GM19351 (cell line): ENCODE measurements at regions not wholly inside any gene's neighbourhood (a gene's known extent, or its start where the extent isn't known, plus 50 kb on each side); places are given as distances from the start of the nearest gene placed in this dataset.
A peak's percentile ranks its signal among the peaks of the same experiment; 100 is the strongest.

Experiments used
- ATAC-seq: cut with Tn5 transposase; IDR thresholded peaks from one replicate; pipeline ENCODE4 v1.9.1; 2021; ENCODE audit warnings: mild to moderate bottlenecking, moderate library complexity; ENCODE audit not compliant: unreplicated experiment

- ATAC-seq, result no peak
Observed at GRCh38 chr7:32428546-32428945, 61.6 kb downstream of the LSM5 start.

DNA sequence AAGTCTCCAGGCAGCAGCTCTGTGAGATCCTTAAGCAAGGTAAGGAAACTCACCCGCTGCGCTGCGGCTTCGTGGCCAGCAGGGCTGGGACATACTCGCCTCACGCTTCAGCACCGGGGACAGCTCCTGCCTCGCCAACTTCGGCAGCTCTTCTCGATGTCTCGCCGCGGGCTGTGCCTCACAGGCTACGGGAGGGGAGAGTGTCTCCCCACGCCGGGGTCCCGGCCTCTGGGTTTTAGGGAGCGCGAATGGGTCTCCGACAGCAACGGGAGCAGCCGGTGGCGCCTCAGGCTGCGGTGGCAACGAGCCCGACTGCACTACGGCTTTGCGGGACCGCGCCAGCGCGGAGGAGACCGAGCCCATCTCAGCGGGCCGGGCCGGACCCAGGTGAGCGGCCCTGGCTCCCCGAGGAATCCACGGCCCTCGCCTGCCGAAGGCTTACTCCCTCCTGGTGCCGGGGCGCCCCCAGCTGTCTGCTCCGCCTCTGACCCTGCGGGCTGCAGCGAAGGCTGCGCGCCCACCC, 62.4 kb downstream of the LSM5 start:
- no peak for ATAC-seq

- no peak for ATAC-seq
Observed at GRCh38 chr7:32416846-32417245, 73.3 kb downstream of the LSM5 start.

DNA sequence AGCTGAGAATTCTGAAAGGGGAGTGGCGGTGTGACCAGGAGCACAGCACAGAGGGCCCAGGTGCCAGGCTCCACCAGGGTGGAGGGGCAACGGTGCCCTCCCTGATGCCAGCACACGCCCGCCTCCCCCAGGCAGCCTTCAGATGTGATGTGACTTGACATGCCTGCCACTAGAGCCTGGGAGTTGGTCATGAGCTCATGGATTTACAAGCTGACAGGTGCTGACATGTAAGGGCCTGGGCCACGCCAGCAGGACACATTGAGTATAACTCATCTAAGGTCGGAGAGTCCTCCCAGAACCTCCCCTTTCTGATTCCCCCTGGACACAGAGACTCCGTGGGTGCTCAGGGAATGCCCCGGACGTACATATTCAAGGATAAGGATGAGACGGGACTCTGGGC, 74.2 kb downstream of the LSM5 start:
- ATAC-seq, result no peak

DNA sequence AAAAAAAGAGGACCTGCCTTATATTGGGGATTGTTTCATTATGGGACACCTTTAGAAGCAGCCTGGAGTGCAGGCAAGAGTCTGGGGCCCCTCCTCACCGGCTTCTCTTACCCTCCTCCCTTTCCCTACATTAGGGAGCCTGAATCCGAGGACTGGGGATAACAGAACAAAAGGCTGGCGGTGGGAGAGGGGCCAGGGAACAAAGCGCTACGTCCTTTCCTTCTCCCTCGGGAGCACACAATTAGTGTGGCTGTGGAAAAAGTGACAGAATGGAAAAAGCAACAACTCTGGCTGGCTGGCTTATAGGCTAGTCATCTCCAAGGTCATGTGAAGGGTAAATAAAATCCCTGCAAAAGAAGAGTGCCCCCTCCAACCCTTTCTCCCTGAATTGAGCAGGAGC, 74.7 kb downstream of the LSM5 start:
- ATAC-seq, result no peak

- no peak for ATAC-seq
Observed at GRCh38 chr7:32412471-32412870, 77.7 kb downstream of the LSM5 start.

DNA sequence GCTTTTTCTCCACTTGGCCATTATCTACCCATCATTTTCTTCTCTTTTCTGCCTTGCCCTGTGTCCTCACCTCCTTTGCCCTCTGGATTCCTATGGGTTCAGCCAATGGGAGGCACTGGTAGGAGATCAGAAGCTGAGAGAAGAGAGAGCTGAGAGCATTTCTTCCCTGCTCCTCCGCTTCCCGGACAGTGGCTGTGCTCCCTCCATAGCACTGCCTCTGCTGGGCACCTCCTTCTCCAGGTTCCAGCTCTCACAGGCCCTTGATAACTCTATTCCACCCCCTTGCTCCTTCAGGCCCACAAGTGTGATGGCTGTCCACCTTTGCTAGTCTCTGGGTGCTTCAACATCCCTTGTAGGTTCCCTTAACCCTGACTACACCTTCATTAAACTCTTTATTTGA, 79.6 kb downstream of the LSM5 start:
- ATAC-seq, result no peak

- ATAC-seq, result no peak
Observed at GRCh38 chr7:32406386-32406785, 83.8 kb downstream of the LSM5 start.

DNA sequence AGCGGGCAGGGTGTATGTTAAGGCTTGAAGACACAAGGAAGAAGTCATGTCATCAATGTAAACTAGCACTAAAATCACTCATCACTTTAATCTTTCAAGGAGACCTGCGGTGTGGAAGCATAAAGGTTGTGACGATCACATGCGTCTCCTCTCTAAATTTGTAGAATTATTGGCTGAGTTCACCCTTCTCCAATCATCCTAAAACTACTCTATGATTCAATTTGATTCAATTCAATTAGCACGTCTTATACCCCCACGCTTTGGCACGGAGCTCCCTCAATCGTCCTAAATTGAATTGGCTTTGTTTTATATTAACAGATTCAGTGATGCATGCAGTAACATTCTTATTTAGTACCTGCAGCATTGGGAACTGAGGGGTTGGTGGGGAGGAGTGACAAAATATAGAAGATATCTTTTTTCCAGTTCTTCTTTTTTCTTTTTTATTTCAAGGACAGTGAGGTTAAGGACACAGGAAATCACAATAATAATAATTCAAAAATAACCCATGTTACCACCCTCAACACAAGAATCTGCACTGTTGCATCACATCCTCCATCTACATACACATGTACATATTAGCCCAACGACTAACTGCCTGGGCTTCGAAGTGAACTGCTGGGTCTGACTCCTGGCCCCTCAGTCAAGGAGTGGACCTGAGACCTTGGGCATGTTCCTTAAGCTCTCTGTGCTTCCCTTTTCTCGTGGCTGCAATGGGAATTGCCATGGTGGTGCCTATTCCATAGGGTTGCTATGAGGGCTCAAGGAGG, 86.5 kb downstream of the LSM5 start:
- ATAC-seq, result no peak

DNA sequence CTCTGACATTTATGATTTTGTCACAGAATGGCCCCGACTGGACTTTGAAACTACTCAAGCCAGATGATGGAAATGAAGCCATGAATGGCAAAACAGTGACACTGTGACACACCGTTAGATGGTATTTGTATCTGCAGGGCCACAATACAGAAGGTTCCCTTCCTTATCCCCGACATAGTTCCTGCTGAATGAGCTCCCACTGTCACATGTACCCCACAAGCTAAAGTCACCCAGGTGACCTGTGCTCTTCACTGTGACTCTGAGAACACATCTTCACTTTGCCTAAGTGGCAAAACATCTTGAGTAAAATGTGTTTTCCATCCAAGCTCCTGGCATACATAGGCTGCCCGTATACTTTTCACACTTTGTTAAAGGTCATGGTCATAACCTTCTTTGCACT, 89.5 kb downstream of the LSM5 start:
- ATAC-seq, result no peak

- no peak for ATAC-seq
Observed at GRCh38 chr7:32399311-32399710, 90.9 kb downstream of the LSM5 start.

DNA sequence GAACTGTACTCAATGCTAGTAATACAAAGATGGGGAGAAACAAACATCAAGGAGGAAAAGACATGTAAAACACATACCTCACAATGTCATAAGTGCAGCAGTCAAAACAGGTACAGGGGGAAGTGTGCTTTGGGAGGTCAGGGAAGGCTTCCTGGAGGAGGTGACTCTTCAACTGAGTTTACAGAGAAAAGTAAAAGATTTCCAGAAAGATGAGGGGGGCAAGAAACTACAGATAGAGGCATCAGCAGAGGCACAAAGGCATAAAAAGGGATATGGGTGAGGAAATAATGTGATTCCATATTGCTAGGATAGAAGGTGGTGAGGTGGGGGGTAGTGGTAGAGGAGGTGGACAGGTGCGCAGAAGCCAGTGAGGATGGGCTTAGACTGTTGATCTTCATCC, 95.0 kb downstream of the LSM5 start:
- no peak for ATAC-seq

- no peak for ATAC-seq
Observed at GRCh38 chr7:32393861-32394260, 96.3 kb downstream of the LSM5 start.

GRCh38 chr7:32390210-32390609, 100.0 kb downstream of the LSM5 start:
- ATAC-seq, result no peak

DNA sequence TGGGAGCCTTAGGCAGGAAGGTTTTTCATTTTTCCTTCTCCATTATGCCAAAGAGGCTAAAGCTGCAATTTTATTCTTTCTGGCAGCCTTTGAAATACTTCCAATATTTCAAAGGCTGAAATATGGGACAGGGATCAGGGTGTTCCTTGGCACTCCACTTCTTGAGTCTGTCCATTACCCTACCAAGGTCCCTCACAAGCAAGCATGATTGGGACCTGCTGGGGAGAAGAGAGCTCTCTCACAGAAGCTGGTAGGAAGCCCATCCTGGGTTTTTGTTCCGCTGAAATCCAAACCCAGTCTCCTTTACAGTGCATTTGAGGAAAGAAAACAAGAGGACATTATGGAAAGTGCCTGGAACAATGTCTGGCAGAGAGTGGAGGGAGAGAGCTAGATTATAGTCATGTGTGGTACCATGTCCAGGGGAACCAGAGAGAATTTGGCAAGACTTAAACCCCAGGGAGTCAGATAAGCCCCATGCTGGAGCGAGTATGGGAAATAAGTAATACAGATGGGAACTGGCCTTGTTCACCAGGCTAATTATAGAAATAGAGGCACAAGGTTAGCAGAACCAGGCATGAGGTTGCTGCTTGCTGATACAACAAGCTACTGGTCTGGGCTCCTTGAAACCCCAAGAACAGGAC, 104.7 kb downstream of the LSM5 start:
- ATAC-seq, result no peak

GRCh38 chr7:32381024-32381601, 109.1 kb downstream of the LSM5 start:
- ATAC-seq, result peak; percentile 69

DNA sequence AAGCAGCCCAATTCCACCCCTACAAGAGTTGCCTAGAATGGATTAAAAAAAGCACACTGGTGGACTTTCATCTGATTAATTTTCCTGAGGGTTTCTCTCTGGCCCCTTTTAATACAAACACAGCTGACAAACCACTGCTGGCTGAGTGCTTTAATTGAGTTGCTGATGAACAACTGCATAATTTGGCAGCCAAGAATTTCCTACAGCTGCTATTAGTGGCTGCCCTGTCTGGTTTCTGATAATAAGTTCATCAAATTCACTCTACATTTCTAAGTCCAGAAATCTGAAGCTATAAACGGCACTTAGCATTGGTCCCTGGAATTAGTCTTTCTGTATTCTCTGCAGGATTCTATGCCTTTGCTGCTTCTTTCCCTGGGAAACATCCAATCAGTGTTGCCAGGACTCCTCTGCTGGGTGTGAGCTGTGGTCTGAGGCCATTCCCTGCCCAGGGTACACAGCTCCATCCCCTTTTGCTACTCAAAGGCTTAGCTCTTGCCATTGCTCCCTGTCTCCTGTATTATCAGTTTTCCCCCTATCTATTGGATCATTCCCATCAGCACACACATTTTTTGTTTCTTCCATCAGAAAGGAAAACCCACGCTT, 110.6 kb downstream of the LSM5 start:
- ATAC-seq, result no peak

DNA sequence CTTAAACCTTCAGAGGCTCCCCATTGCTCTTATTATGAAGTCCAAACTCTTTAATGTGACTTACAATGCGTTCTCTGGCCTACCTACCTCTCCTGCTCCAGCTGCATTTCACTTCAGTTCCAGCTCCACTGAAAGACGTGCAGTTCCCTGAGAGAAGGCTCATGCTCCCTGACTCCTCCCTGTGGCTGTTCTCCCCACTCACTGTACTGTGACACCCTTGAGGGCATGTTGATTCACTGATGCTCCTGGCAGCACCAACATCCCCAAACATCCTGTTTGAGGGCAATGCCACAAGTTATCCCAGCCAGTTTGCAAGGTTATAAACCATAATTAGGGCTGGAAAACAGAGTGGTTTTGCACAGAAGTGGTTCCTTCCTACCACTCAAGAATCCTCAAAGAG, 111.2 kb downstream of the LSM5 start:
- ATAC-seq, result no peak

DNA sequence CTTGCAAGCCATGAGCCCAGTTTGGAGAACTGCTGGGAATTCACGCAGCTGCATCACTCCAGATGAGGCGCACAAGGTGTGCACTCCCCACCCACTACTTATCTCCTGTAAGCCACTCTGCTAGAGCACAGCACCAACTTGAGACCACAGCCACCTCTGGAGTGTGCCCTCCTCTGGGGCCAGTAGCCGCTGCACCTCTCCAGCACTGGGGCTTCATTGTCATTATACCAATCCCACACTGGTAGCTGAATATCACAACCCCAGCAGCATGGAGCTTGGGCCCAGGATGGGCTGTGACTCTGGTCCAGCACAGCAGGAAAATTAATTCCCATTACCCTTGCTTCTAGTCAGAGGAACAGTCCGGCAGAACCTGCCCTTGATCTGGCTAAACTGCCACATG, 125.6 kb downstream of the LSM5 start:
- no peak for ATAC-seq

- no peak for ATAC-seq
Observed at GRCh38 chr7:32360127-32360526, 130.1 kb downstream of the LSM5 start.

- ATAC-seq, result no peak
Observed at GRCh38 chr7:32357535-32358277, 132.5 kb downstream of the LSM5 start.
